ENCODE measurements at regions not wholly inside any gene's neighbourhood (a gene's known extent, or its start where the extent isn't known, plus 50 kb on each side); places are given as distances from the start of the nearest gene placed in this dataset.

GRCh38 chr9:78882481-78882880, 585.6 kb downstream of the PSAT1 start:
- H3K27ac ChIP-seq, result no peak overlapping the region
- TF ChIP-seq CTCF (IDR thresholded peaks at IDR 0.05), result no peak
- no peaks in the 10 kb centered on the region for H3K36me3 ChIP-seq
- H3K27me3 ChIP-seq, result no peaks in the 10 kb centered on the region
- no peaks in the 10 kb centered on the region for H3K9me3 ChIP-seq
- no peaks in the 10 kb centered on the region for H3K4me1 ChIP-seq
- no peak for DNase-seq
- no peak overlapping the region for H3K9ac ChIP-seq (ENCODE audit: low read depth in 2 of 2, low read length in 2 of 2)
- intact Hi-C loops (cut with DNase I), result no loop called here
- H3K4me3 ChIP-seq, result no peak overlapping the region

GRCh38 chr9:78884611-78885150, 587.8 kb downstream of the PSAT1 start:
- Histone ChIP-seq H3K27ac (no peak overlapping the region), H3K36me3 (no peaks in the 10 kb centered on the region)
- intact Hi-C loops (cut with DNase I), result no loop called here

DNA sequence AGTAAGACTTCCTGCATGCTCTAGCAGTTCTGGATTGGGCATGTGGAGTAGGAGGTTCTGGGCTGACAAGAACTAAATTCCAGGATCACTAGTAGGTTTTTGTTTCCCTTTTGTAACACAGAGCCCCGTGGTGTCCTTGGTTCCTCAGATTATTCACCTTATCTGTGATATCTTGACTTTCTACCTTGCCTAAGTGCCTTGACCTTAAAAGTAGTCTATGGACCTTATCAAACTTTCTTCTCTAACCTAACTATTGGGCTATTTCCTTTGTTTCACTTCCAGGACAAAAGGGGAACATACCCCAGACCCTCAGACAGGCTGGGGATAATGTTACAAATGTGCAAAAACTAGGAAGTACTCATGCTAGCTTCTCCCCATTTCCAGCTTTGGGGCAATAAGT, 595.3 kb downstream of the PSAT1 start:
- no peak for TF ChIP-seq CTCF (IDR thresholded peaks at IDR 0.05)
- no peak overlapping the region for H3K4me3 ChIP-seq
- intact Hi-C loops (cut with DNase I), result no loop called here

More at GRCh38 chr9:78884611-78885150, 587.8 kb downstream of the PSAT1 start:
- Histone ChIP-seq H3K9ac (ENCODE audit: low read depth in 2 of 2, low read length in 2 of 2) (no peak overlapping the region), H3K27me3 (no peaks in the 10 kb centered on the region), H3K9me3 (no peaks in the 10 kb centered on the region), H3K4me3 (no peak overlapping the region), H3K4me1 (no peaks in the 10 kb centered on the region)
- DNase-seq, result no peak
- no peak for TF ChIP-seq CTCF (IDR thresholded peaks at IDR 0.05)

GRCh38 chr9:78892769-78893168, 595.8 kb downstream of the PSAT1 start:
- DNase-seq, result no peak
- Histone ChIP-seq H3K9me3 (no peaks in the 10 kb centered on the region), H3K36me3 (no peaks in the 10 kb centered on the region), H3K4me1 (no peaks in the 10 kb centered on the region), H3K9ac (ENCODE audit: low read depth in 2 of 2, low read length in 2 of 2) (no peak overlapping the region), H3K27ac (no peak overlapping the region), H3K27me3 (no peaks in the 10 kb centered on the region), H3K4me3 (no peak overlapping the region)
- TF ChIP-seq CTCF (IDR thresholded peaks at IDR 0.05), result no peak
- intact Hi-C loops (cut with DNase I), result no loop called here

More for the DNA sequence above, 595.3 kb downstream of the PSAT1 start:
- no peaks in the 10 kb centered on the region for H3K36me3 ChIP-seq
- no peaks in the 10 kb centered on the region for H3K4me1 ChIP-seq
- no peak overlapping the region for H3K27ac ChIP-seq
- DNase-seq, result no peak
- H3K27me3 ChIP-seq, result no peaks in the 10 kb centered on the region
- no peaks in the 10 kb centered on the region for H3K9me3 ChIP-seq
- no peak overlapping the region for H3K9ac ChIP-seq (ENCODE audit: low read depth in 2 of 2, low read length in 2 of 2)

GRCh38 chr9:78893774-78894401, 597.0 kb downstream of the PSAT1 start:
- Histone ChIP-seq H3K4me1 (no peaks in the 10 kb centered on the region), H3K9me3 (no peaks in the 10 kb centered on the region), H3K27me3 (no peaks in the 10 kb centered on the region), H3K36me3 (no peaks in the 10 kb centered on the region), H3K4me3 (no peak overlapping the region), H3K9ac (ENCODE audit: low read depth in 2 of 2, low read length in 2 of 2) (no peak overlapping the region), H3K27ac (no peak overlapping the region)
- no peak for TF ChIP-seq CTCF (IDR thresholded peaks at IDR 0.05)
- DNase-seq, result no peak
- intact Hi-C loops (cut with DNase I), result no loop called here

All from colonic mucosa (tissue), 4 donors.